Colonic mucosa (tissue), 4 donors: ENCODE measurements at regions not wholly inside any gene's neighbourhood (a gene's known extent, or its start where the extent isn't known, plus 50 kb on each side); places are given as distances from the start of the nearest gene placed in this dataset.

Experiments
- DNase-seq: peaks from one replicate; pipeline ENCODE4 v3.0.0-alpha.2; 2020
- H3K27ac ChIP-seq: fragments of 200-600 bp; one replicate; pipeline ENCODE4 v1.8.0; 2021
- H3K27me3 ChIP-seq: fragments of 200-600 bp; one replicate; pipeline ENCODE4 v1.8.0; 2021
- H3K36me3 ChIP-seq: fragments of 200-600 bp; one replicate; pipeline ENCODE4 v1.8.0; 2021
- H3K4me1 ChIP-seq: fragments of 200-600 bp; one replicate; pipeline ENCODE4 v1.8.0; 2021; ENCODE audit warnings: mild to moderate bottlenecking
- H3K4me3 ChIP-seq: fragments of 200-600 bp; one replicate; pipeline ENCODE4 v1.8.0; 2021
- H3K9ac ChIP-seq, 2 donors: one replicate each; pipeline ENCODE4 v1.7.0; 2013; ENCODE audit warnings: control low read depth in 2 of 2, low read depth in 2 of 2, low read length in 2 of 2
- H3K9me3 ChIP-seq: fragments of 200-600 bp; one replicate; pipeline ENCODE4 v1.8.0; 2021
- CTCF ChIP-seq: fragments of 200-600 bp; IDR thresholded peaks from one replicate; pipeline ENCODE4 v1.8.0; 2022; ENCODE audit warnings: antibody characterized with exemption, mild to moderate bottlenecking
- intact Hi-C: fragments of 100-400 bp; cut with DNase I; formaldehyde crosslinking; loops from one replicate; pipeline ENCODE4 v1.14.1; 2022
- donor health status: healthy.
- donor health status: DM: no; HTN: no; CAD: no.
- donor health status: DM: no; HTN: no; CAD: no.

GRCh38 chr7:156432018-156432417 lies 208.6 kb upstream of the RNF32 start:
- H3K4me1 ChIP-seq, result no peaks in the 10 kb centered on the region
- no peaks in the 10 kb centered on the region for H3K36me3 ChIP-seq
- H3K9ac ChIP-seq, result no peak overlapping the region
- no peaks in the 10 kb centered on the region for H3K9me3 ChIP-seq
- H3K4me3 ChIP-seq, result no peak overlapping the region
- no peak for DNase-seq
- H3K27ac ChIP-seq, result no peak overlapping the region
- TF ChIP-seq CTCF, result no peak
- H3K27me3 ChIP-seq, result no peaks in the 10 kb centered on the region
- intact Hi-C loops, result no loop called here

GRCh38 chr7:156430109-156430508 lies 210.5 kb upstream of the RNF32 start:
- Histone ChIP-seq H3K9ac (no peak overlapping the region), H3K9me3 (no peaks in the 10 kb centered on the region), H3K27ac (no peak overlapping the region), H3K27me3 (no peaks in the 10 kb centered on the region), H3K36me3 (no peaks in the 10 kb centered on the region), H3K4me3 (no peak overlapping the region), H3K4me1 (no peaks in the 10 kb centered on the region)
- no peak for DNase-seq
- intact Hi-C loops, result no loop called here
- no peak for TF ChIP-seq CTCF

GRCh38 chr7:156429514-156429913 lies 211.1 kb upstream of the RNF32 start:
- intact Hi-C loops, result no loop called here
- no peak overlapping the region for H3K9ac ChIP-seq
- H3K4me1 ChIP-seq, result no peaks in the 10 kb centered on the region
- no peak overlapping the region for H3K4me3 ChIP-seq
- no peak for TF ChIP-seq CTCF
- no peaks in the 10 kb centered on the region for H3K36me3 ChIP-seq
- no peaks in the 10 kb centered on the region for H3K27me3 ChIP-seq
- no peaks in the 10 kb centered on the region for H3K9me3 ChIP-seq
- no peak for DNase-seq
- H3K27ac ChIP-seq, result no peak overlapping the region

GRCh38 chr7:156423876-156424275 lies 216.7 kb upstream of the RNF32 start:
- no peak for DNase-seq
- Histone ChIP-seq H3K27me3 (no peaks in the 10 kb centered on the region), H3K27ac (no peak overlapping the region), H3K9me3 (no peaks in the 10 kb centered on the region), H3K36me3 (no peaks in the 10 kb centered on the region), H3K4me3 (no peak overlapping the region), H3K9ac (no peak overlapping the region), H3K4me1 (no peaks in the 10 kb centered on the region)
- TF ChIP-seq CTCF, result no peak
- intact Hi-C loops, result no loop called here

GRCh38 chr7:156420496-156420895 lies 220.1 kb upstream of the RNF32 start:
- Histone ChIP-seq H3K4me1 (no peaks in the 10 kb centered on the region), H3K9me3 (no peaks in the 10 kb centered on the region), H3K27ac (no peak overlapping the region), H3K4me3 (no peak overlapping the region), H3K9ac (no peak overlapping the region), H3K27me3 (no peaks in the 10 kb centered on the region), H3K36me3 (no peaks in the 10 kb centered on the region)
- intact Hi-C loops, result no loop called here
- DNase-seq, result no peak
- no peak for TF ChIP-seq CTCF

GRCh38 chr7:156419782-156420181 lies 220.8 kb upstream of the RNF32 start:
- TF ChIP-seq CTCF, result no peak
- Histone ChIP-seq H3K27me3 (no peaks in the 10 kb centered on the region), H3K9me3 (no peaks in the 10 kb centered on the region), H3K9ac (no peak overlapping the region), H3K27ac (no peak overlapping the region), H3K4me1 (no peaks in the 10 kb centered on the region), H3K4me3 (no peak overlapping the region), H3K36me3 (no peaks in the 10 kb centered on the region)
- DNase-seq, result no peak
- intact Hi-C loops, result no loop called here
